A549 (cell line): ENCODE measurements at regions not wholly inside any gene's neighbourhood (a gene's known extent, or its start where the extent isn't known, plus 50 kb on each side); places are given as distances from the start of the nearest gene placed in this dataset.

Experiments
- ATAC-seq, 2 experiments: fragments of 200-7000 bp in 1 of 2; fragments of >200 bp in 1 of 2; cut with Nextera tagmentation in 1 of 2; cut with Tn5 transposase in 1 of 2; 3 replicates each; pipeline versions ENCODE4 v1.8.0 to v1.9.1; 2018 to 2020; ENCODE audit warnings: mild to moderate bottlenecking in 1 of 2, moderate library complexity in 1 of 2
- CTCF ChIA-PET: fragments of 300-600 bp; sonication (Branson Sonifier 250); formaldehyde crosslinking; extraction: SDS; loops from one replicate; lab custom pipeline; 2021; ENCODE audit warnings: antibody characterized with exemption, inconsistent platforms; lab: Yijun Ruan, JAX
- POLR2A ChIA-PET: fragments of 350-600 bp; formaldehyde crosslinking; extraction: SDS; loops from one replicate; lab custom pipeline; 2021; ENCODE audit warnings: antibody characterized with exemption, inconsistent platforms; lab: Yijun Ruan, JAX
- DNase-seq, 2 experiments: peaks; one replicate each; pipeline versions ENCODE4 v3.0.0 to v3.0.0-alpha.2; 2011 to 2016; ENCODE audit warnings: low read depth in 1 of 2, low spot score in 1 of 2
- FAIRE-seq: peaks from 2 replicates; lab custom pipeline; 2011; peaks lifted over from hg19 to GRCh38; lab: Jason Lieb, UNC
- H3K27ac ChIP-seq, 2 experiments: fragments of >200 bp; sonication (Bioruptor Twin); formaldehyde crosslinking; 3 replicates each; pipeline ENCODE4 v1.5.1; 2016 to 2017
- H3K4me1 ChIP-seq: fragments of >200 bp; sonication (Bioruptor Twin); formaldehyde crosslinking; 3 replicates; pipeline ENCODE4 v1.6.1; 2016
- H3K4me2 ChIP-seq: fragments of >200 bp; sonication (Bioruptor Twin); formaldehyde crosslinking; 3 replicates; pipeline ENCODE4 v1.6.1; 2016
- H3K4me3 ChIP-seq: fragments of >200 bp; sonication (Bioruptor Twin); formaldehyde crosslinking; 3 replicates; pipeline ENCODE4 v1.5.1; 2016
- H3K9me3 ChIP-seq: fragments of >200 bp; sonication (Bioruptor Twin); formaldehyde crosslinking; 3 replicates; pipeline ENCODE4 v1.6.1; 2016
- CBX2 ChIP-seq: fragments of 200-600 bp; sonication (generic); IDR thresholded peaks from 2 replicates; pipeline ENCODE4 v1.6.1; 2016; ENCODE audit warnings: low read depth, mild to moderate bottlenecking, borderline replicate concordance
- CBX8 ChIP-seq: fragments of 200-600 bp; sonication (generic); IDR thresholded peaks from 2 replicates; pipeline ENCODE4 v1.6.1; 2016
- CEBPB ChIP-seq, 2 experiments: fragments of >200 bp in 1 of 2; sonication (Bioruptor Twin) in 1 of 2; formaldehyde crosslinking in 1 of 2; IDR thresholded peaks; 2 replicates each; pipeline ENCODE4 v1.6.1; 2012 to 2016
- EP300 ChIP-seq, 2 experiments: fragments of >200 bp; sonication (Bioruptor Twin); formaldehyde crosslinking; IDR thresholded peaks; 2 replicates in 1 of 2; 3 replicates in 1 of 2; pipeline ENCODE4 v1.6.1; 2016 to 2017
- FOSL2 ChIP-seq, 2 experiments: fragments of 450-650 bp in 1 of 2; fragments of >200 bp in 1 of 2; sonication (Bioruptor Twin) in 1 of 2; formaldehyde crosslinking; IDR thresholded peaks; 2 replicates each; pipeline versions ENCODE4 v1.5.0 to v1.6.1; 2016 to 2020; ENCODE audit warnings: mild to moderate bottlenecking in 1 of 2, moderate library complexity in 1 of 2
- FOXS1 ChIP-seq: fragments of 250-450 bp; sonication (Bioruptor Pico); IDR thresholded peaks from 2 replicates; pipeline ENCODE4 v1.5.0; 2020; ENCODE audit warnings: mild to moderate bottlenecking, moderate library complexity
- HOXA7 ChIP-seq: fragments of 250-450 bp; sonication (Bioruptor Pico); IDR thresholded peaks from 2 replicates; pipeline ENCODE4 v1.5.0; 2020; ENCODE audit warnings: mild to moderate bottlenecking, moderate library complexity
- HOXB5 ChIP-seq: fragments of 250-450 bp; sonication (Bioruptor Pico); IDR thresholded peaks from 2 replicates; pipeline ENCODE4 v1.5.0; 2020; ENCODE audit warnings: mild to moderate bottlenecking, moderate library complexity
- JUN ChIP-seq, 2 experiments: fragments of >200 bp; sonication (Bioruptor Twin); formaldehyde crosslinking; IDR thresholded peaks; 2 replicates in 1 of 2; 3 replicates in 1 of 2; pipeline ENCODE4 v1.6.1; 2016 to 2017
- KDM1A ChIP-seq: fragments of 200-600 bp; sonication (generic); IDR thresholded peaks from 2 replicates; pipeline ENCODE4 v1.6.1; 2016; ENCODE audit warnings: low read depth, mild to moderate bottlenecking
- MYC ChIP-seq: IDR thresholded peaks from 2 replicates; pipeline ENCODE4 v1.6.1; 2012; ENCODE audit warnings: mild to moderate bottlenecking, inconsistent platforms, low read length, improper control_type of control experiment, borderline replicate concordance
- NR3C1 ChIP-seq: fragments of >200 bp; sonication (Bioruptor Twin); formaldehyde crosslinking; IDR thresholded peaks from 3 replicates; pipeline ENCODE4 v1.6.1; 2017
- POLR2A ChIP-seq: IDR thresholded peaks from 2 replicates; pipeline ENCODE4 v1.6.1; 2012; ENCODE audit warnings: mild to moderate bottlenecking, low read length
- RARB ChIP-seq: fragments of 250-450 bp; sonication (Bioruptor Pico); IDR thresholded peaks from 2 replicates; pipeline ENCODE4 v1.8.0; 2021; ENCODE audit warnings: mild to moderate bottlenecking, moderate library complexity
- RCOR1 ChIP-seq: fragments of 150-350 bp; IDR thresholded peaks from 2 replicates; pipeline ENCODE4 v1.6.1; 2014; ENCODE audit warnings: antibody characterized with exemption, low read length, low read depth
- RNF2 ChIP-seq: fragments of 200-600 bp; sonication (generic); IDR thresholded peaks from 2 replicates; pipeline ENCODE4 v1.6.1; 2016; ENCODE audit warnings: low read depth, mild to moderate bottlenecking, antibody characterized with exemption, moderate library complexity, borderline replicate concordance
- SMC3 ChIP-seq: fragments of >200 bp; sonication (Bioruptor Twin); formaldehyde crosslinking; IDR thresholded peaks from 3 replicates; pipeline ENCODE4 v1.6.1; 2018; ENCODE audit warnings: inconsistent platforms
- SREBF2 ChIP-seq: fragments of 450-650 bp; IDR thresholded peaks from 2 replicates; pipeline ENCODE4 v1.6.1; 2014; ENCODE audit warnings: mild to moderate bottlenecking, moderate library complexity
- TP53 ChIP-seq: fragments of 250-450 bp; sonication (Bioruptor Pico); IDR thresholded peaks from 2 replicates; pipeline ENCODE4 v1.5.0; 2021; ENCODE audit warnings: mild to moderate bottlenecking, moderate library complexity
- ZFP36 ChIP-seq: fragments of 450-650 bp; IDR thresholded peaks from 2 replicates; pipeline ENCODE4 v1.6.1; 2014; ENCODE audit warnings: borderline replicate concordance; ENCODE audit not compliant: partially characterized antibody
- ZNF302 ChIP-seq: fragments of 250-450 bp; sonication (Bioruptor Pico); IDR thresholded peaks from 2 replicates; pipeline ENCODE4 v1.9.0; 2021; ENCODE audit warnings: inconsistent platforms, mild to moderate bottlenecking, moderate library complexity
- WGBS: methylation state at CpG from one replicate; pipeline ENCODE4 v1.1.6; 2017; ENCODE audit errors: missing lambda C conversion rate; 5-methylcytosine and 5-hydroxymethylcytosine counted together
- TF ChIP-seq, protein P1 (sequence below): fragments of 250-450 bp; sonication (Bioruptor Pico); IDR thresholded peaks from 2 replicates; pipeline ENCODE4 v1.5.0; 2021; ENCODE audit warnings: mild to moderate bottlenecking, moderate library complexity, borderline replicate concordance
- TF ChIP-seq, protein P2 (sequence below): fragments of 150-350 bp; IDR thresholded peaks from 2 replicates; pipeline ENCODE4 v1.6.1; 2014; ENCODE audit warnings: low read depth, mild to moderate bottlenecking, low read length
- TF ChIP-seq, protein P3 (sequence below): fragments of 200-600 bp; sonication (generic); IDR thresholded peaks from 2 replicates; pipeline ENCODE4 v1.6.1; 2016; ENCODE audit warnings: antibody characterized with exemption, mild to moderate bottlenecking, moderate library complexity
- TF ChIP-seq, protein P4 (sequence below): IDR thresholded peaks from 2 replicates; pipeline ENCODE4 v1.6.1; 2012
- TF ChIP-seq, protein P5 (sequence below): fragments of >200 bp; sonication (Bioruptor Twin); formaldehyde crosslinking; IDR thresholded peaks from 3 replicates; pipeline ENCODE4 v1.6.1; 2016

DNA sequence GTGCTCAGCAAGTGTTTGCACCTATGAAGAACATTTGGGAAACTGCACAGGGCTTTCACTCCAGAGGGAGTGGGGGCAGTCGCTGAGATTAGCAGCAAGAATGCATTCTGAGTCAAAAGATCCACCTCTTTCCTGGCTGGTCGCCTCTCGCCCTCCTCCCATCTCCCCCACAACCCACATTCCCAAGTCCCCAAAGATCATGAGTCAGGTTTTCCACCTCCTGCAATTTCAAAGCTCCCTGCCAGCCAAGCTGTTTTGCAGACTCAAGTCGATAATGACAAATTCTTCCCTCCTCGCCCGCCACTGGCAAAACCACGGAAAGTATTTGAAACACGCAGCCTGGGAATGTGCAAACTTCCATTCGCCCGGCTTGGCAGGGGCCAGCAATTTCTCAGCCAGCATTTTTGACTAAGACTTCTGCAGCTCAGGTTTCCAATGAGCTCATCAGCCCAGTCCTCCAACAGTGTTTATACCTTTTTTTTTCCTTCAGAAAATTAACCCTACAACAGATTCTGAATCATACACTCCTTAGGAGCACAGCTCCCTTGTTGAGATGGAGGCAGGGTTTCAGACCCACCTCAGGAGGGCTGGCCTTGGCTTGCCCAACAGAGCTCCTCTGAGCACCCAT, 181.4 kb downstream of the SMAD6 start (continued):
- peak; percentile 58 for TF ChIP-seq SMC3
- TF ChIP-seq HOXB5 (CRISPR knock-in tag), result 0 out of 2 replicates have a peak, but pooled peaks have one; percentile 42
- no peak for TF ChIP-seq ZFP36
- TF ChIP-seq KDM1A, result no peak
- no peak for TF ChIP-seq TP53
- TF ChIP-seq, protein P1, sequence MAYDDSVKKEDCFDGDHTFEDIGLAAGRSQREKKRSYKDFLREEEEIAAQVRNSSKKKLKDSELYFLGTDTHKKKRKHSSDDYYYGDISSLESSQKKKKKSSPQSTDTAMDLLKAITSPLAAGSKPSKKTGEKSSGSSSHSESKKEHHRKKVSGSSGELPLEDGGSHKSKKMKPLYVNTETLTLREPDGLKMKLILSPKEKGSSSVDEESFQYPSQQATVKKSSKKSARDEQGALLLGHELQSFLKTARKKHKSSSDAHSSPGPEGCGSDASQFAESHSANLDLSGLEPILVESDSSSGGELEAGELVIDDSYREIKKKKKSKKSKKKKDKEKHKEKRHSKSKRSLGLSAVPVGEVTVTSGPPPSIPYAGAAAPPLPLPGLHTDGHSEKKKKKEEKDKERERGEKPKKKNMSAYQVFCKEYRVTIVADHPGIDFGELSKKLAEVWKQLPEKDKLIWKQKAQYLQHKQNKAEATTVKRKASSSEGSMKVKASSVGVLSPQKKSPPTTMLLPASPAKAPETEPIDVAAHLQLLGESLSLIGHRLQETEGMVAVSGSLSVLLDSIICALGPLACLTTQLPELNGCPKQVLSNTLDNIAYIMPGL (CRISPR knock-in tag), result no peak
- TF ChIP-seq SREBF2, result no peak
- TF ChIP-seq JUN (IDR thresholded peaks at IDR 0.05), result peak; percentile 84 to 98; a peak in 4 of 5 replicates
- no peak for TF ChIP-seq POLR2A
- TF ChIP-seq ZNF302 (CRISPR knock-in tag), result no peak
- no peak for TF ChIP-seq RARB (CRISPR knock-in tag)

DNA sequence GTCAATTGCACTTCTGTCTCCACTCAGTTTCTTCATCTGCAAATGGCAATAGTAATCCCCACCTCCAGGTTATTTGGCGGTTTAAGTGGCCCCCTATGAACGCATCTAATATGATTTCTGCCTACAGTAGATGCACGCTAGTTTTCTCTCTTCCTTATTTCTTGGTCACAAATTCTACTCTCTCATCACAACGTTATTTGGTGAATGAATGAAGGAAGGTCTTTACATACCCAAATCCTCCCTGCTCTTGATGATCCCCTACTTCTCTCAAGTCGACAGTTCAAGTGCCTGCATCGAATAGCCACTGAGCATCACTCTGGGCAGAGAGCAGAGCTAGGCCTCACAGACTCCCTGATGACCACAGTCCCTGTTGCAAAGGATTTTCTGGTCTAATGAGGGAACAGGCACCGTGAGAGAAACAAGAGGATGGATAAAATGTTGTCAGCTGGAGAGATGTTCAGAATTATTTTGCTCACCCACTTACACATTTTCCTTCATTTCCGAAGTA, 181.2 kb upstream of the SMAD3 start:
- ChIA-PET CTCF (interaction anchor here (1.2 to 6.0 kb wide), 10 partner anchors 9 to 62 kb away, joined by 6 to 67 read pairs (median 14); no protein-coding TSS in a partner anchor), POLR2A (interaction anchor here (1.0 to 1.3 kb wide), 7 partner anchors 11 to 183 kb away, joined by 3 to 11 read pairs (median 3); partner anchors contain the start of gene SMAD6)
- peak; percentile 13 for FAIRE-seq

DNA sequence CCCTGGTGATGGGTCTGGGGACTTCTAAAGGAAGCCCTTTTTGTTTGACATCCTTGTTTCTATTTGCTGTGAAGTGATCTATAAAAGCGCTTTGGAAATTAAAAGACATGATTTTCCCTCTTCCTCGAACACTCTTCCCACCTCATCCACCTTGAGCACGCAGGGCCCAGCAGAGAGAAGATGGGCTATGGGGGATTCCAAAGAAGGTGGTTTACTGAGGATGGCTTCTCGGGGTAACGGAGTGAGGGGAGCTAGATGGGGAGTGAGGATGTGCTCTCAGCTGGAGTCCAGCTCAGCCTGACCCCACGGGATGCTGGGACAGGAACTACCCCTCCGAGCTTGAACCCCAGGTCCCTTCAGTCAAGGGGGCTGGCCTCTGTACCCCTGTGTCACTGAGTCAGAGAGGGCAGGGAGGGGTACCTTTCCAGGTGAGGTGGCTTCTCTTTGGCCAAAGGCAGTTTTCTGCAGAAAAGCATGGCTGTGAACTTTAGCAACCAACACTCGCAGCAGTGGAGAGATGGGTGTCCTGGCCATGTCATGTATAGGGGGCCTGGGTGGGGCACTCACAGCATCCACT, 180.7 kb upstream of the SMAD3 start:
- peaks cover 4% of the 10 kb centered on the region; the same call in 1 of the 3 replicates for H3K9me3 ChIP-seq
- ATAC-seq, result no peak
- H3K4me1 ChIP-seq, result peaks cover 54% of the 10 kb centered on the region
- DNase-seq, result no peak
- peak overlapping the region; percentile 75 to 89; a peak in 5 of 6 replicates for H3K27ac ChIP-seq
- ChIA-PET POLR2A (no interaction called here), CTCF (interaction anchor here (1.1 to 6.0 kb wide), 6 partner anchors 8 to 62 kb away, joined by 3 to 67 read pairs (median 14); no protein-coding TSS in a partner anchor)
- WGBS, result 94% methylated on average over 8 of the region's 8 CpGs
- FAIRE-seq, result no peak
- peak overlapping the region; percentile 67; the same call in 2 of the 3 replicates for H3K4me2 ChIP-seq
- H3K4me3 ChIP-seq, result no peak overlapping the region
- TF ChIP-seq CBX2 (no peak), CEBPB (IDR thresholded peaks at IDR 0.05) (no peak), HOXA7 (no peak), FOSL2 (IDR thresholded peaks at IDR 0.05) (no peak), FOSL2 (CRISPR knock-in tag; IDR thresholded peaks at IDR 0.05) (no peak), FOXS1 (CRISPR knock-in tag) (no peak), NR3C1 (no peak), ZNF302 (CRISPR knock-in tag) (no peak)
- TF ChIP-seq, protein P2, sequence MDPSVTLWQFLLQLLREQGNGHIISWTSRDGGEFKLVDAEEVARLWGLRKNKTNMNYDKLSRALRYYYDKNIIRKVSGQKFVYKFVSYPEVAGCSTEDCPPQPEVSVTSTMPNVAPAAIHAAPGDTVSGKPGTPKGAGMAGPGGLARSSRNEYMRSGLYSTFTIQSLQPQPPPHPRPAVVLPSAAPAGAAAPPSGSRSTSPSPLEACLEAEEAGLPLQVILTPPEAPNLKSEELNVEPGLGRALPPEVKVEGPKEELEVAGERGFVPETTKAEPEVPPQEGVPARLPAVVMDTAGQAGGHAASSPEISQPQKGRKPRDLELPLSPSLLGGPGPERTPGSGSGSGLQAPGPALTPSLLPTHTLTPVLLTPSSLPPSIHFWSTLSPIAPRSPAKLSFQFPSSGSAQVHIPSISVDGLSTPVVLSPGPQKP, result no peak
- TF ChIP-seq, protein P3, sequence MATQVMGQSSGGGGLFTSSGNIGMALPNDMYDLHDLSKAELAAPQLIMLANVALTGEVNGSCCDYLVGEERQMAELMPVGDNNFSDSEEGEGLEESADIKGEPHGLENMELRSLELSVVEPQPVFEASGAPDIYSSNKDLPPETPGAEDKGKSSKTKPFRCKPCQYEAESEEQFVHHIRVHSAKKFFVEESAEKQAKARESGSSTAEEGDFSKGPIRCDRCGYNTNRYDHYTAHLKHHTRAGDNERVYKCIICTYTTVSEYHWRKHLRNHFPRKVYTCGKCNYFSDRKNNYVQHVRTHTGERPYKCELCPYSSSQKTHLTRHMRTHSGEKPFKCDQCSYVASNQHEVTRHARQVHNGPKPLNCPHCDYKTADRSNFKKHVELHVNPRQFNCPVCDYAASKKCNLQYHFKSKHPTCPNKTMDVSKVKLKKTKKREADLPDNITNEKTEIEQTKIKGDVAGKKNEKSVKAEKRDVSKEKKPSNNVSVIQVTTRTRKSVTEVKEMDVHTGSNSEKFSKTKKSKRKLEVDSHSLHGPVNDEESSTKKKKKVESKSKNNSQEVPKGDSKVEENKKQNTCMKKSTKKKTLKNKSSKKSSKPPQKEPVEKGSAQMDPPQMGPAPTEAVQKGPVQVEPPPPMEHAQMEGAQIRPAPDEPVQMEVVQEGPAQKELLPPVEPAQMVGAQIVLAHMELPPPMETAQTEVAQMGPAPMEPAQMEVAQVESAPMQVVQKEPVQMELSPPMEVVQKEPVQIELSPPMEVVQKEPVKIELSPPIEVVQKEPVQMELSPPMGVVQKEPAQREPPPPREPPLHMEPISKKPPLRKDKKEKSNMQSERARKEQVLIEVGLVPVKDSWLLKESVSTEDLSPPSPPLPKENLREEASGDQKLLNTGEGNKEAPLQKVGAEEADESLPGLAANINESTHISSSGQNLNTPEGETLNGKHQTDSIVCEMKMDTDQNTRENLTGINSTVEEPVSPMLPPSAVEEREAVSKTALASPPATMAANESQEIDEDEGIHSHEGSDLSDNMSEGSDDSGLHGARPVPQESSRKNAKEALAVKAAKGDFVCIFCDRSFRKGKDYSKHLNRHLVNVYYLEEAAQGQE, result no peak

More for the DNA sequence above, 181.2 kb upstream of the SMAD3 start:
- Histone ChIP-seq H3K4me2 (peak overlapping the region; percentile 67), H3K27ac (peak overlapping the region; percentile 75 to 89), H3K4me1 (peaks cover 55% of the 10 kb centered on the region), H3K4me3 (no peak overlapping the region), H3K9me3 (peaks cover 4% of the 10 kb centered on the region; the same call in 1 of the 3 replicates)
- ATAC-seq (no peak), DNase-seq (no peak)
- TF ChIP-seq EP300 (IDR thresholded peaks at IDR 0.05) (no peak), KDM1A (no peak), RNF2 (no peak), RCOR1 (no peak), CBX8 (no peak), SREBF2 (no peak), MYC (no peak), FOXS1 (CRISPR knock-in tag) (no peak)
- TF ChIP-seq, protein P4, sequence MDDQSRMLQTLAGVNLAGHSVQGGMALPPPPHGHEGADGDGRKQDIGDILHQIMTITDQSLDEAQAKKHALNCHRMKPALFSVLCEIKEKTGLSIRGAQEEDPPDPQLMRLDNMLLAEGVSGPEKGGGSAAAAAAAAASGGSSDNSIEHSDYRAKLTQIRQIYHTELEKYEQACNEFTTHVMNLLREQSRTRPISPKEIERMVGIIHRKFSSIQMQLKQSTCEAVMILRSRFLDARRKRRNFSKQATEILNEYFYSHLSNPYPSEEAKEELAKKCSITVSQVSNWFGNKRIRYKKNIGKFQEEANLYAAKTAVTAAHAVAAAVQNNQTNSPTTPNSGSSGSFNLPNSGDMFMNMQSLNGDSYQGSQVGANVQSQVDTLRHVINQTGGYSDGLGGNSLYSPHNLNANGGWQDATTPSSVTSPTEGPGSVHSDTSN, result no peak
- TF ChIP-seq, protein P5, sequence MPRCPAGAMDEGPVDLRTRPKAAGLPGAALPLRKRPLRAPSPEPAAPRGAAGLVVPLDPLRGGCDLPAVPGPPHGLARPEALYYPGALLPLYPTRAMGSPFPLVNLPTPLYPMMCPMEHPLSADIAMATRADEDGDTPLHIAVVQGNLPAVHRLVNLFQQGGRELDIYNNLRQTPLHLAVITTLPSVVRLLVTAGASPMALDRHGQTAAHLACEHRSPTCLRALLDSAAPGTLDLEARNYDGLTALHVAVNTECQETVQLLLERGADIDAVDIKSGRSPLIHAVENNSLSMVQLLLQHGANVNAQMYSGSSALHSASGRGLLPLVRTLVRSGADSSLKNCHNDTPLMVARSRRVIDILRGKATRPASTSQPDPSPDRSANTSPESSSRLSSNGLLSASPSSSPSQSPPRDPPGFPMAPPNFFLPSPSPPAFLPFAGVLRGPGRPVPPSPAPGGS, result no peak
- 89% methylated on average over 8 of the region's 8 CpGs for WGBS
